ENCODE measurements at regions not wholly inside any gene's neighbourhood (a gene's known extent, or its start where the extent isn't known, plus 50 kb on each side); places are given as distances from the start of the nearest gene placed in this dataset.

DNA sequence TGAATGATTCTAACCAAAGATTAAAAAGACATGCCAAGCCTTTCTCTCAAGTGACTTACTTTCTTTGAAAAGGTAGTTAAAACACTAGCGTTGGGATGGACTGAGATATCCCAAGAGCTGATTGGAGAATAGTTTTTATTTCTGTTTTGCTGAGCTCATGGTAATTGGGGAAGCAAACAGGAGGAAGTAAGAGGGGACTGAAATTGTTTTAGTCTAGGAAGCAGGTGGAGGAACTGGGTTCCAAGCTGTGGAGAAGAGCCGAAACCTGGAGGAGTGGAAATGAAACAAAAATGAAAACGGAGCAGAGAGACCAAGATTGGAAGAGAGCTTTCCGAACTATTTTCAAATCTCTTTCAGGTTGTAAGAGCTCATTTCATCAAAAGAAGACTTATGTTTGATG lies 59.9 kb upstream of the TENT5A start:
- no peak for FAIRE-seq

DNA sequence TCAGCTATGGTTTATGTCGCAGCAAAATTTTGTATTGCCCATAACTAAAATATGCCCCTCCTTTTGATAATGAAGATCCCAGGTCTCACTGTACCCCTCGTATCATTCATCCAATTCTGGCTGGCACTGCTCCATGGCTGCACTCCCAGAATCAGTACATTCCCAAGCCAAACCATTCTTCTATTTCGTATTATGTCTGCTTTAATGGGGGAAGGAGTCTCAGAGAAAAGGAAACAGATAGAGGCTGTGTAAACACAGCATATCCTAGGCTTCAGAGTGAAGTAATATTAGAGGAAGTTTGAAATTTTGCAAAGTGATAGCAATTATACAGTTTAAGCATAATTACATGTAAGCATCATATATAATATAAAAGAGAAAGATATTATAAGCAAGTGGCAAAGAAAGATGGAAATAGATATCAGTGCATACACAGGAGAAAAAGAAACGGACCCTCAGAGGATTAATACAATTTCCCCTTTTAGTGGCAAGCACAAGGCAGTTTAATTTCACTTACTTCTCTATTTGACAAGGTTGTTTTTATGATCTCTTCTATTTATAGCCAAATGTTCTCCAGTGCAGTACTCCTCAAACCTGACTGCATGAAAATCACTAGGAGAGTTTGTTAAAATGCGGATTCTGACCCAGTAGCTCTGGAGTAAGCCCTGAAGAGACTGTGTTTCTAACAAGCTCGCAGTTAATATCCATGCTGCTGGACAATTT lies 56.5 kb upstream of the TENT5A start:
- no peak for FAIRE-seq

DNA sequence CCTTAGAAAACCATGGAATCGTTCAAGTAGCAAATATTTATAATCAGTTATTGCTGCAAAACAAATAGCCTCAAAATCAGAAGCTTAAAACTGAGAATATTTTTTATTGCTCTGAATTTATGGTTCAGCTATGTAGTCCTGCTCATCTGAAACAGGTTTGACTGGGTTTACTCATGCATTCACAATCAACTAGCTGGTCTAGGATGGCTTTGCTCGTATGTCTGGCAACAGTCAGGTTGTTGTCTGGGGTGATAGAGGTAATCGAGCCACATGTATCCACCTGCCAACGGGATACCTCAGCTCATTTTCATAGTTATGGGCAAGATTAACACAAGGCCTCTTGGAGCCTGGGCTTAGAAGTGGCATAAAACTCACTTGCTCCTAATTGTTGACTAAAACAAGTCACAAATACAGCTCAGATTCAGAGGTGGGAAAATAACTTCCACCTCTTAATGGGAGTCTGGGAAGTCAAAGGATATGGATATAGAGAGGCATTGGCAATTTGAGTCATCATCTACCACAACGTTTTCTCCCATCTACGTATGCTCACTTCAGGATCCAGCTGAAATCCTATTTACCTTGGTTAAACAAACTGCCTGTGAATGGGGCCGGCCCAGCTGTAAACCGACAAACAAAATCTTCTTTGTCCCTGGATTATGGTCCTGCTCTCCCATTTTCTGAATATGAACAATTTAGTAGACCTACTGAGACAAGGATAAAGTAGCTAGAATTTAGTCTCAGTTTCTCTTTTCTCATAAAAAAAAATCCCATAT lies 54.5 kb upstream of the TENT5A start:
- no peak for FAIRE-seq

DNA sequence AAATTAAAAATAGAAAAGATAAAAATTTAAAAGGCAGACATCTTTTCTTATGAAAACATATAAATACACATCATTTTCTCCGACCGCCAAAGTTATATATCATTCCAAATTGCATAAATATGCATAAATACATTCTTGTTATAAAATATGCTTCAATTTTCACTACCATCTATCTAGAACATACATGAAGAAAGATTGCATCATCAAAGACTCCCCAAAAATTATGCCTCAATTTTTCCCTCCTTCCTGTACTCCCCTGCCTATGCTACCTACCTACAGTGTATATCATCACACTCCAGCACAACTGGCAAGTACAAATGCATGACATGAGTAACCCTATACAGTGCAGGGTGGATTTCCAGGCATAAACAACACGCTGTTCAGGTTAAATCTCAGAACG lies 49.9 kb upstream of the TENT5A start:
- FAIRE-seq, result no peak

Data from A204.1 (cell line).